RWPE2 (cell line): ENCODE measurements at regions not wholly inside any gene's neighbourhood (a gene's known extent, or its start where the extent isn't known, plus 50 kb on each side); places are given as distances from the start of the nearest gene placed in this dataset.

Experiments
- ATAC-seq: fragments of 200-7000 bp; cut with Tn5 transposase; 3 replicates; pipeline ENCODE4 v1.9.1; 2021; ENCODE audit warnings: low read depth
- DNase-seq: peaks from one replicate; pipeline ENCODE4 v3.0.0-alpha.2; 2020; ENCODE audit warnings: low spot score
- H3K27ac ChIP-seq: fragments of 450-650 bp; 2 replicates; pipeline ENCODE4 v1.5.1; 2017; ENCODE audit warnings: mild to moderate bottlenecking; ENCODE audit not compliant: poor library complexity, severe bottlenecking
- H3K27me3 ChIP-seq: fragments of 250-450 bp; sonication (Bioruptor Pico); 2 replicates; pipeline ENCODE4 v1.5.1; 2021; ENCODE audit warnings: mild to moderate bottlenecking, moderate library complexity; ENCODE audit not compliant: insufficient read depth, poor library complexity, severe bottlenecking
- H3K36me3 ChIP-seq: fragments of 250-450 bp; sonication (Bioruptor Pico); 2 replicates; pipeline ENCODE4 v1.5.1; 2020; ENCODE audit warnings: low read depth, mild to moderate bottlenecking, moderate library complexity
- H3K4me1 ChIP-seq: fragments of 250-450 bp; sonication (Bioruptor Pico); 2 replicates; pipeline ENCODE4 v1.5.1; 2021; ENCODE audit warnings: mild to moderate bottlenecking, moderate library complexity; ENCODE audit not compliant: insufficient read depth, poor library complexity, severe bottlenecking
- H3K4me3 ChIP-seq: fragments of 250-450 bp; sonication (Bioruptor Pico); 2 replicates; pipeline ENCODE4 v1.5.1; 2021; ENCODE audit warnings: mild to moderate bottlenecking, moderate library complexity; ENCODE audit not compliant: severe bottlenecking
- H3K9me3 ChIP-seq: fragments of 250-450 bp; sonication (Bioruptor Pico); 2 replicates; pipeline ENCODE4 v1.5.1; 2021; ENCODE audit warnings: mild to moderate bottlenecking, moderate library complexity; ENCODE audit not compliant: severe bottlenecking
- CTCF ChIP-seq: fragments of 450-650 bp; IDR thresholded peaks from one replicate; pipeline ENCODE4 v1.5.1; 2017; ENCODE audit warnings: mild to moderate bottlenecking, moderate library complexity; ENCODE audit not compliant: poor library complexity, severe bottlenecking

GRCh38 chr20:53876956-53877355 lies 193.4 kb downstream of the BCAS1 start:
- Histone ChIP-seq H3K4me3 (no peak overlapping the region), H3K4me1 (peaks cover 12% of the 10 kb centered on the region), H3K27me3 (no peaks in the 10 kb centered on the region), H3K9me3 (no peaks in the 10 kb centered on the region), H3K27ac (no peak overlapping the region), H3K36me3 (no peaks in the 10 kb centered on the region)
- no peak for TF ChIP-seq CTCF
- ATAC-seq, result no peak
- no peak for DNase-seq

DNA sequence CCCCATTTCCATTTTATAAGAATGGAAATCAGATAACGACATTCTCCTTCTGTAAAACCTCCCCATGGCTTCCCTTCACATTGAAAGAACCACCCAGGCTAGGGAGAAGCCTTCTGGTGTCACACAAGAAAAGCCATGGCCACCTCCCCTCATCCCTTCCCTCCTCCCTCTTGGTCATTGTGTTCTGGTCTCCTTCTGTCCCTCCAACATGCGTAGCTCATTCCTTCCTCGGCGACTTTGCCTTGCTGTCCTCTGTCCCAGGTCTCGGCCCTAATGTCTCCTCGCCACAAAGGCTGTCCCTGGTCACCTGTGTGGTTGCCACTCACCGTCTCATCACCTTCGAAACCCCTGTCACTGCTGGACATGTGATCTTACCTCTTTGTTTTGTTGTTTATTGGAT lies 193.9 kb downstream of the BCAS1 start:
- H3K4me3 ChIP-seq, result no peak overlapping the region
- no peaks in the 10 kb centered on the region for H3K27me3 ChIP-seq
- no peak for ATAC-seq

GRCh38 chr20:53875452-53875851 lies 194.9 kb downstream of the BCAS1 start:
- H3K27ac ChIP-seq, result no peak overlapping the region
- no peak for DNase-seq

More for the DNA sequence above, 193.9 kb downstream of the BCAS1 start:
- H3K9me3 ChIP-seq, result no peaks in the 10 kb centered on the region
- no peaks in the 10 kb centered on the region for H3K36me3 ChIP-seq
- no peak for DNase-seq
- no peak for TF ChIP-seq CTCF
- peaks cover 13% of the 10 kb centered on the region for H3K4me1 ChIP-seq
- H3K27ac ChIP-seq, result no peak overlapping the region

DNA sequence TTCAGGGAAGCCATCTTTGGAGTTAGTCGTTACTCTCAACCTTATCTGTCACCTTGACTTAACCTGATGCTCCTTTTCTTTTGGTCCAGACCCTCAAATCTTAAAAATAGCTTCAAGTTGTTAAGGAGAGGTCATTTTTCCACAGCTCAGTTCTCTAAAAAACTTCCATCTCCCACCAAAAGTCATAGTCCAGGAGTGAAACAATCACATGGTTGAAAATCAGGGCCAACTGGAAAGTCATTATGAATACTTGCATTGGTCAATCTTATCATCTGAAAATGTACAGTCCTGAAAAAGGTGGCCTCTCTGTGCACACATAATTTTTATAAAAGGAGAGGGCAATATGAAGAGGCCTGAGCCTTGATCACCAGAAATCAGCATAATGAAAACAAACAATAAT lies 195.7 kb downstream of the BCAS1 start:
- Histone ChIP-seq H3K36me3 (no peaks in the 10 kb centered on the region), H3K27ac (no peak overlapping the region), H3K27me3 (no peaks in the 10 kb centered on the region), H3K9me3 (no peaks in the 10 kb centered on the region), H3K4me1 (peaks cover 24% of the 10 kb centered on the region), H3K4me3 (no peak overlapping the region)
- DNase-seq (no peak), ATAC-seq (no peak)
- no peak for TF ChIP-seq CTCF

More at GRCh38 chr20:53875452-53875851, 194.9 kb downstream of the BCAS1 start:
- no peaks in the 10 kb centered on the region for H3K27me3 ChIP-seq
- no peak for ATAC-seq
- H3K9me3 ChIP-seq, result no peaks in the 10 kb centered on the region
- H3K4me3 ChIP-seq, result no peak overlapping the region
- H3K36me3 ChIP-seq, result no peaks in the 10 kb centered on the region
- H3K4me1 ChIP-seq, result peaks cover 16% of the 10 kb centered on the region
- no peak for TF ChIP-seq CTCF

DNA sequence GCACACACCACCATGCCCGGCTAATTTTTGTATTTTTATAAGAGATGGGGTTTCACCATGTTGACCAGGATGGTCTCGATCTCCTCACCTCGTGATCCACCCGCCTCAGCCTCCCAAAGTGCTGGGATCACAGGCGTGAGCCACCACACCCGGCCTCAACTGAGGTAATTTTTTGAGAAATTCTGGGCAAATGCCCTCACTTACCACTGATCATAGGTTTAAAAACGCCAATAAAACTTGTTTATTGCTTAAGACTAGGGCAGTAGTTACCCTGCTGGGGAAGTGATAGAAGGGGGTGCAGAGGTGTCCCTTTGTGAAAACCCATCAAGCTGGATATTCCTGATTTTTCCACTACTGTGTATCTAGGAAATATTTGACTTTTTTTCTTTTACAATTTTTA lies 196.3 kb downstream of the BCAS1 start:
- no peak for TF ChIP-seq CTCF
- Histone ChIP-seq H3K4me1 (peaks cover 30% of the 10 kb centered on the region), H3K27me3 (no peaks in the 10 kb centered on the region), H3K27ac (no peak overlapping the region), H3K9me3 (no peaks in the 10 kb centered on the region), H3K4me3 (no peak overlapping the region), H3K36me3 (no peaks in the 10 kb centered on the region)
- no peak for ATAC-seq
- DNase-seq, result no peak
